H4 (cell line): ENCODE measurements at regions not wholly inside any gene's neighbourhood (a gene's known extent, or its start where the extent isn't known, plus 50 kb on each side); places are given as distances from the start of the nearest gene placed in this dataset.
A peak's percentile ranks its signal among the peaks of the same experiment; 100 is the strongest.

ENCODE experiments used
- DNase-seq: peaks from one replicate; pipeline ENCODE4 v3.0.0-alpha.2; 2015; ENCODE audit warnings: low spot score

DNA sequence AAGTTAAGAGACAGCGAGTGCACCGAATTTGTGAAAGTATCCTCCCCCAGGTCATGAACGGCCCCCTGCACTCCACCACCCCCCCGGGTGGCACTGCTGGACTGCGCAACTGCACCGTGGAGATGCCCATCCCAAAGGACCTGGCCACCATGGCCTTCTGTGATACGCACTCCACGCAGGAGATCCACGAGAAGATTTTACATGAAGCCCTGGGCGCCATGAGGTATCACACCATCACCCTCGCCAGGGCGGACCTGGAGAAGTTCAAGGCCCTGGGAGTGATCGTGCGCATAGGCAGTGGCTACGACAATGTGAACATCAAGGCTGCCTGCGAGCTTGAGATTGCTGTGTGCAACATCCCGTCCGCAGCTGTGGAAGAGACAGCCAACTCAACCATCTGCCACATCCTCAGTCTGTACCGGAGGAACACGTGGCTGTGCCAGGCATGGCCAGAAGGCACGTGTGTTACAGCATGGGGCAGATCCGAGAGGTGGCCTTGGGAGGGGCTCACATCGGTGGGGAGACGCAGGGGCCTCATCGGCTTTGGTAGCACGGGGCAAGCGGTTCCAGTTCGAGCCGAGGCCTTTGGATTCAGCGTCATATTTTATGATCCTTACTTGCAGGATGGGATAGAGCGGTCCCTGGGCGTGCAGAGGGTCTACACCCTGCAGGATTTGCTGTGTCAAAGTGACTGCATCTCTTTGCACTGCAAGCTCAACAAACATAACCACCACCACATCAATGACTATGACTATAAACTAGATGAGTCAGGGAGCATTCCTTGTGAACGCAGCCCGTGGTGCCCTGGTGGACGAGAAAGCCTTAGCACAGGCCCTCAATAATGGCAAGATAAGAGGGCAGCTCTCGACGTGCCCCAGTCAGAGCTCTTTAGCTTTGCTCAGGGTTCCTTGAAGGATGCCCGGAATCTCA lies 290.8 kb upstream of the MC4R start:
- peak; percentile 25 for DNase-seq

GRCh38 chr18:60664736-60665135 lies 292.2 kb upstream of the MC4R start:
- no peak for DNase-seq

DNA sequence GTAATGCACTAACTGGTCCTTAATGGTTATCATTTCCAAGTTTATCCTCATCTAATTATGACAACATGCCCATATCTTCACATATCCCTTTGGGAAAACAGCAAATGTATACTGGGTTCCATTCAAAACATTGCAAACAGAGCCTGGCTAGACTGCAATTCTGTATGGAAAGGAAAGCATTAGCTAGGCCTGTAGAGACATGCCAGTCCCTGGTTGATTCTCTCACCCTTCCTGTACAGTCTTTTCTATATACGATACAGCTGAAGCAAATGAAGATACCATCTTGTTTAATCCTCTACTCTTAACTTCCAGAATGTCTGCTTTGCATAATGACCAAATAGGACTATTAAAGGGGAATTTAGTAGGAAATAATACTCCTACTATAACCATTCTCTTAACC lies 294.4 kb upstream of the MC4R start:
- DNase-seq = no peak

- no peak for DNase-seq
These were observed 296.0 kb upstream of the MC4R start for GRCh38 chr18:60668583-60668982.

GRCh38 chr18:60669938-60670337 lies 297.4 kb upstream of the MC4R start:
- DNase-seq = no peak

GRCh38 chr18:60671021-60671420 lies 298.4 kb upstream of the MC4R start:
- DNase-seq = no peak

DNA sequence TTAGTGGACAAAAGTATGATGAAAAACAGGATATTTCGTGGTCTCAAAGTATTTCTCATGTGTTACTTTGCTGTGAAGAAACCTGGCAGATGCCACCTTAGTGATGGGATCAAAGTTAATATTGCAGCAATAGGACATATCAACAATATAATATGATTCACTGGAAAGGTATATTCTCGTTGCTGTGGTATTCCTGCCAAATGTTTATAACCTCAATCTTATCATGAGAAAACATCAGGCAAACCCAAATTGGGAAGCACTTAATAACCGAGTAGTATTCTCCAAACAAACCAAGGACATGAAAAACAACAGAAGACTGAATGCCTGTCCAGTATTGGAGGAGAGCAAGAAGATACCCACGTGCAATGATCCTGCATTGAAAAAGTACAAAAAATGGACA lies 302.6 kb upstream of the MC4R start:
- DNase-seq = no peak

GRCh38 chr18:60675801-60676200 lies 303.2 kb upstream of the MC4R start:
- DNase-seq = no peak

DNA sequence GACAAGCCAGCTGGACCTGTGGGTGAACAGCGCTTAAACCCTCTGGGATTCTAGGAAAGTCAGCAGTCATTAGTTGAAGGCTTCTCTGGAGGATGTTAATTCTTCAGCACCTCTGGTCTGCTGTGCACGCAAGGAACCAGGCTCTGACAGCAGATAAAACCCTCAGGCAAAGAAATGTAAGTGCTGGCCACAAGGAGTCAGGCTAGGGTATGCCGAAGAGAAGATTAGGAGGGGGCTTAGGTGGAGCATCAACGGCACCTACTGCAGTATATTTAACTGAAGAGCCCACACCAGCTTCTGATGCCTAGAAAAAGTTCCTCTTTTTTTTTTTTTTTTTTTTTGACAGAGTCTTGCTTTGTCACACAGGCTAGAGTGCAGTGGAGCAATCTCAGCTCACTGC lies 304.2 kb upstream of the MC4R start:
- DNase-seq = no peak

GRCh38 chr18:60684843-60685513 lies 312.4 kb upstream of the MC4R start:
- peak; percentile 66 for DNase-seq

DNA sequence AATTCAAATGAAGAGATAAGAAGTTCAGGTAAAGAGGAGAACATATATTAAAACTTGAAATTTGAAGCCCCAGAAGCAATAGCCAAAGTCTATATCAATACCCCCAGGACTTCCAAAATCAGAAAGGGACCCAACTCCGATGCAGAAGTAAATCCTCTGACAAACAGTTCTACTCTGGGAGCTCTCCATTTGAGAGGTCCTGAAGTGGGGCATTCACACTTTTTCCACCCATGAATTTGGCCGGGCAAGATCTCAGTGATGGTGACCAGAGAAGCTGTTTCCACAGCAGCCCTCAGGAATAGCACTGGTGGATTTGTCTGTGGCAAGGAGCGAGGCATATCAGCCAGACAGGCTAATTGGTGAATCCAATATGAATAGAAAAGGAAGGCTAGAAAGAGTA lies 313.6 kb upstream of the MC4R start:
- DNase-seq = no peak

DNA sequence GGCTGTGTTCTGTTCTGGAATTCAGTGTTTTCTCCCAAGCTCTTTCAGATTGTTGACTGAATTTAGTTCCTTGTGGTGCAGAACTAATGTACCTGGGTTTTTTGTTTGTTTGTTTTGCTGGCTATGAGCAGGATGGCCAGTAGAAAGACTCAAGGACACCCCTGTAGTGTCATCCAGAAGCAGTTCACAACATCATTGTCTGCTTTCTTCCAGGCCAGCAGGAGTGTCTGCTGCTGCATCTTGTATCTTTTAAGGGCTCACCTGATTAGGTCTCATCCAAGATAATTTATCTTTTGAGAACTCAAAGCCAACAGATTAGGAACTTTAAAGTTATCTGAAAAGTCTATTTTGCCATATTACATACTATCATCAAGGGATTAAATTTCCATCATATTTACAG lies 318.5 kb upstream of the MC4R start:
- DNase-seq = no peak

DNA sequence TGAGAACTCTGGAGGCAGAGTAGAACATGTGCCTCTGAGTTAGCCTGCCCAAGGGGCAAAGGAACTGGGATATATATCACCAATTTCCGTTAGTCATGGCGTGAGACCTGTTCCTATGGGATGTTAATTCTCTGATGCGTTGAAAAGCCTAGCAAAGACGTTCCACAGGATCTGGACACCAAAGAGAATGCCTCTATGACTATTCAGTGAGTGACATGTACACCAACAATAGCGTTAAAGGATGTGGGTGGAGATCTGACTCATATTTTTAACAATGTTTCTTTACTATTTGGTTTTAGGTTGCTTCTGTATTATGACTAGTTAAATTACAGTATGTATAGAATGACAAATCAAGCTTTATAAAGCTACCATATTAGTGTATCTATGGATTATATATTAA lies 320.9 kb upstream of the MC4R start:
- peak; percentile 12 for DNase-seq

GRCh38 chr18:60698901-60699300 lies 326.3 kb upstream of the MC4R start:
- no peak for DNase-seq

DNA sequence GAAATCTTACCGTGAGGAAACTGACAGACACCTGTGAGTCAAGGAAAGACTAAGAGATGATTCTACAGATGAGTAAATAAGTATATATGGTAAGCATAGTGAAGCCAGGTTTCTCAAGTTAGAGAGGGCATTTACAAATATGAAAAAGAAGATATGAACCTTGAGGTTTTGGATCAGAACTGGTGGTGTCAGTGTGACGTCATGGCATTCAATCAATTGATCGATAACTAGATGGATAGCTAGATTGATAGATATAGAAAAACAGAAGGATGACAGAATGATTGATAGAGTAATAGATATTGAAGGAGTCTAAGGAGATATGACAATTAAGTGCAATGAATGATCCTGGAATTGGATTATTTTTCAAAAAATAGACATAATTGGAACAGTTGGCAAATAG lies 350.2 kb upstream of the MC4R start:
- DNase-seq = no peak

- DNase-seq = no peak
These were observed 359.6 kb upstream of the MC4R start for GRCh38 chr18:60732143-60732542.

- DNase-seq = no peak
These were observed 366.6 kb upstream of the MC4R start for GRCh38 chr18:60739212-60739611.

GRCh38 chr18:60740313-60740712 lies 367.7 kb upstream of the MC4R start:
- DNase-seq = no peak

DNA sequence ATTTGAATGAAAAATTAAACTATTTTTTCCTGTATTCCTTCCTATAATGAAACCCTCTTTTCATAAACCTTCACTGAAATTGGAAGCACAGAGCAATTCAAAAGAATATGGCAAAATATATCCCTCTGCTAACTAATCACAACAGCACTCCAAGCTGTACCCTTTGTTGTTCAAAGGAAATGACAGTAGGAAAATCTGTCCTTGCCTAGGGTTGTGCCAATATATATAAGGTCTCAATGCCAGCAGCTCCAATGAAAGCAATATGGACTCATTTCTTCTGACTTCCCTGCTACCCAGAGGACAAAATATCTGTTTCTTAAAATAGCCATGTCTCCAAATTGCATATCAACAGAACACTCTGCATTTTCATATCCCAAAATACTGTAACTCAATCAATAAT lies 373.9 kb upstream of the MC4R start:
- no peak for DNase-seq

GRCh38 chr18:60746919-60747318 lies 374.3 kb upstream of the MC4R start:
- DNase-seq = no peak

DNA sequence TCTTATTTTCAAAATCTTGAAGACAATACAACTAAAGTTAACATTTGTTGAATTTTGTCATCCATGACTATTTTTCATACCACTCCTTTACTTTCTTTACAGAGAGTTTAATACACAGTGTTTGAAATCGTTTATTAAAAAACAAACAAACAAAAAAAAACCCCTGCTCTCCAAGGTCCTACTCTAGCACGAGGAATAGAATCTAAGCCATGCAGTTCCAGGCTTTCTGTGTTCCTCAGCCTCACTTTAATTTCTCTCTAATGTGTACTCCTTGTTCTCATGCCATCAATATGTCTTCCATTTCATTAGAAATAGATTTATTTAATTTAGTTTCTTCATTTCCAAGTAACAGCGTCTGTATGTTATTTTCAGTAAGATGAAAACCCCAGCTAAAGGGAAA lies 381.2 kb upstream of the MC4R start:
- DNase-seq = no peak

- DNase-seq = no peak
These were observed 381.9 kb upstream of the MC4R start for GRCh38 chr18:60754413-60755009.

- DNase-seq = no peak
These were observed 382.6 kb upstream of the MC4R start for GRCh38 chr18:60755134-60755533.
